ENCODE measurements at regions not wholly inside any gene's neighbourhood (a gene's known extent, or its start where the extent isn't known, plus 50 kb on each side); places are given as distances from the start of the nearest gene placed in this dataset.

GRCh38 chr19:34600366-34600765 is 76.6 kb downstream of the SCGB2B2 start:
- H3K4me1 ChIP-seq (ENCODE audit: control insufficient read depth in 2 of 3, insufficient read depth in 2 of 3, low read depth in 1 of 3, low read length in 3 of 3), result no peaks in the 10 kb centered on the region
- DNase-seq (no peak), FAIRE-seq (no peak)
- no peak overlapping the region for H3K4me3 ChIP-seq (ENCODE audit: low read length in 3 of 3)
- no peaks in the 10 kb centered on the region for H3K27me3 ChIP-seq (ENCODE audit: control insufficient read depth, insufficient read depth, low read length)
- H3K27ac ChIP-seq (ENCODE audit: low read depth in 2 of 2, low read length in 2 of 2), result no peak overlapping the region
- no peak for TF ChIP-seq CTCF (IDR thresholded peaks at IDR 0.05; ENCODE audit: borderline replicate concordance, extremely low read depth, insufficient read depth)
- peaks cover 0 to 15% (median 0%) of the 10 kb centered on the region in 3 donors for H3K9me3 ChIP-seq (ENCODE audit: control insufficient read depth in 2 of 3, insufficient read depth in 1 of 3, low read length in 3 of 3)
- no peaks in the 10 kb centered on the region for H3K36me3 ChIP-seq (ENCODE audit: control insufficient read depth in 2 of 3, insufficient read depth in 3 of 3, low read length in 3 of 3)
- no peak overlapping the region for H3K9ac ChIP-seq (ENCODE audit: low read length in 3 of 3)
- intact Hi-C loops (cut with DNase I), result no loop called here

- DNase-seq (peak in 1 of 5 donors; percentile 44), FAIRE-seq (no peak)
- H3K9me3 ChIP-seq (ENCODE audit: control insufficient read depth in 2 of 3, insufficient read depth in 1 of 3, low read length in 3 of 3), result peaks cover 0 to 11% (median 0%) of the 10 kb centered on the region in 3 donors
- no peaks in the 10 kb centered on the region for H3K36me3 ChIP-seq (ENCODE audit: control insufficient read depth in 2 of 3, insufficient read depth in 3 of 3, low read length in 3 of 3)
- no peak overlapping the region for H3K4me3 ChIP-seq (ENCODE audit: low read length in 3 of 3)
- H3K9ac ChIP-seq (ENCODE audit: low read length in 3 of 3), result no peak overlapping the region
- no peak for TF ChIP-seq CTCF (IDR thresholded peaks at IDR 0.05; ENCODE audit: borderline replicate concordance, extremely low read depth, insufficient read depth)
- H3K27me3 ChIP-seq (ENCODE audit: control insufficient read depth, insufficient read depth, low read length), result no peaks in the 10 kb centered on the region
- no peaks in the 10 kb centered on the region for H3K4me1 ChIP-seq (ENCODE audit: control insufficient read depth in 2 of 3, insufficient read depth in 2 of 3, low read depth in 1 of 3, low read length in 3 of 3)
- intact Hi-C loops (cut with DNase I), result no loop called here
- H3K27ac ChIP-seq (ENCODE audit: low read depth in 2 of 2, low read length in 2 of 2), result no peak overlapping the region
These were observed 78.5 kb downstream of the SCGB2B2 start for GRCh38 chr19:34598217-34599155.

DNA sequence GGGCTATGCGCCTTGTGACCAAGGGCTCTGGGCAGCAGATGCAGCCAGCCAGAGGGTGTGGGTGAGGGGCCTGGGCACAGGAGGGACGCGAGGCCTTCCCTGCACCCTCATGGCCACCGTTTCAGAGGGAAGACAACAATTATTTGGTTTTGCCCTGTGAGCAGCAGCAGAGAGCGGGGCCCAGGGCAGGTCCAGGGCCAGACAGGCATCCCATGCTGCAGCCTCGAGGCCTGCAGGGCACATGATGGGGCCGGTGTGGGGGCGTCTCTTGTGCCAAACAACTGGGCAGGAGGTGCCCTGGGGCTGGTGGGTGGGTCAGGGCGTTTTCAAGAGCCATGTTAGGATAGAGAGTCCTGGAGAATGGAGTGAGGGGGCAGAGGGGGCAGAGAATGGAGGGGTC is 79.4 kb downstream of the SCGB2B2 start:
- FAIRE-seq (no peak), DNase-seq (peak in 1 of 5 donors; percentile 65)
- Histone ChIP-seq H3K9ac (ENCODE audit: low read length in 3 of 3) (no peak overlapping the region), H3K27ac (ENCODE audit: low read depth in 2 of 2, low read length in 2 of 2) (no peak overlapping the region), H3K9me3 (ENCODE audit: control insufficient read depth in 2 of 3, insufficient read depth in 1 of 3, low read length in 3 of 3) (peaks cover 0 to 5% (median 0%) of the 10 kb centered on the region in 3 donors), H3K4me3 (ENCODE audit: low read length in 3 of 3) (no peak overlapping the region), H3K36me3 (ENCODE audit: control insufficient read depth in 2 of 3, insufficient read depth in 3 of 3, low read length in 3 of 3) (no peaks in the 10 kb centered on the region), H3K4me1 (ENCODE audit: control insufficient read depth in 2 of 3, insufficient read depth in 2 of 3, low read depth in 1 of 3, low read length in 3 of 3) (no peaks in the 10 kb centered on the region), H3K27me3 (ENCODE audit: control insufficient read depth, insufficient read depth, low read length) (no peaks in the 10 kb centered on the region)
- intact Hi-C loops (cut with DNase I), result no loop called here
- TF ChIP-seq CTCF (IDR thresholded peaks at IDR 0.05; ENCODE audit: borderline replicate concordance, extremely low read depth, insufficient read depth), result no peak

Data from kidney (tissue), 13 donors.